ENCODE measurements at regions not wholly inside any gene's neighbourhood (a gene's known extent, or its start where the extent isn't known, plus 50 kb on each side); places are given as distances from the start of the nearest gene placed in this dataset.

DNA sequence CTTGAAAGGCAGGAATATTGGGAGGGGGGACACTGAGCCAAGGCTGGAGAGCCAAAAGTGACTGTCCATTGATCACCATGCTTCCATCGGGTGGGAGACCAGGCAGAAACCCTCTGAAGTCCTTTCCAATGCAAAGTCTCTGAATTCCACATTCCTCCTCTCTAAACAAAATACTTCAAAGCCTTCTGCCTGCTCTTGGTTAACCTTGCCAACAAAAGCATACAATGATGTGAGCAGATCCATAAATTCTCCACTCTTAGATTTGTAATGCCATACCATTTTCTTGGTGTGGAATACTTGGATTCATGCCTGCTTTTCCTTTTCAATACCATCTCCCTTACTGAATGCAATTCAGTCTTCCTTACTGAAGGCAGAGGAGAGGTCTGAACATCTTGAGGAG lies 74.1 kb upstream of the FAM9B start:
- FAIRE-seq (no peak), ATAC-seq (no peak), DNase-seq (no peak)
- 27 to 43% methylated on average over 1 of the region's 1 CpG for WGBS, 2 donors
- H3K27ac ChIP-seq: no peak overlapping the region
- H3K27me3 ChIP-seq: no peaks in the 10 kb centered on the region
- TF ChIP-seq CTCF (IDR thresholded peaks at IDR 0.05): no peak
- H3K4me1 ChIP-seq: no peaks in the 10 kb centered on the region
- intact Hi-C loops (cut with DNase I): no loop called here
- no peaks in the 10 kb centered on the region for H3K9me3 ChIP-seq
- H3K4me3 ChIP-seq: no peak overlapping the region
- no peaks in the 10 kb centered on the region for H3K36me3 ChIP-seq

GRCh38 chrX:9110808-9111207 lies 76.9 kb upstream of the FAM9B start:
- Histone ChIP-seq H3K36me3 (no peaks in the 10 kb centered on the region), H3K27me3 (no peaks in the 10 kb centered on the region), H3K4me3 (no peak overlapping the region), H3K27ac (no peak overlapping the region), H3K4me1 (no peaks in the 10 kb centered on the region), H3K9me3 (no peaks in the 10 kb centered on the region)
- ATAC-seq (no peak), FAIRE-seq (no peak), DNase-seq (no peak)
- WGBS, 2 donors: 59 to 63% methylated on average over 5 of the region's 5 CpGs
- no peak for TF ChIP-seq CTCF (IDR thresholded peaks at IDR 0.05)
- intact Hi-C loops (cut with DNase I): no loop called here

DNA sequence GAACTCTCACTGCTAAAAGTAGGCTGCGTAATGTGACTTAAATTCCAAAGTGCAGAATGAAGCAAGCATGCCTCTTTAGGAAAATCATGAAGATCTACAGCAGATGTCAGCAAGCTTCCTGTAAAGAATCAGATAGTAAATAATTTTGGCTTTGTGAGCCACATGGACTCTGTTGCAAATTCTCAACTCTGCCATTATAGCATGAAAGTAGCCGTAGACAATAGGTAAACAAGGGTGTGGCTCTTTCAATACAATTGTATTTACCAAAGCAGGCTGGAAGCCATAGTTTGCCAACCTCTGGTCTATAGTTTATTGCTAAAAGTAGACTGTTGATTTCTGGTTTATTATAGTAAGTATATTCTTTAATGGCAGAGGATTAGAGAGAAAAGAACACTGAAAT lies 80.3 kb upstream of the FAM9B start:
- TF ChIP-seq CTCF (IDR thresholded peaks at IDR 0.05): no peak
- no peaks in the 10 kb centered on the region for H3K27me3 ChIP-seq
- H3K27ac ChIP-seq: no peak overlapping the region
- FAIRE-seq: no peak
- intact Hi-C loops (cut with DNase I): no loop called here
- no peak overlapping the region for H3K4me3 ChIP-seq
- H3K9me3 ChIP-seq: no peaks in the 10 kb centered on the region
- no peak for DNase-seq
- WGBS, 2 donors: 56 to 76% methylated on average over 2 of the region's 2 CpGs
- H3K36me3 ChIP-seq: no peaks in the 10 kb centered on the region
- H3K4me1 ChIP-seq: no peaks in the 10 kb centered on the region
- ATAC-seq: no peak

GRCh38 chrX:9117851-9118250 lies 83.9 kb upstream of the FAM9B start:
- intact Hi-C loops (cut with DNase I): no loop called here
- 63 to 81% methylated on average over 1 of the region's 1 CpG for WGBS, 2 donors
- FAIRE-seq: no peak
- DNase-seq: no peak
- Histone ChIP-seq H3K27ac (no peak overlapping the region), H3K4me1 (no peaks in the 10 kb centered on the region), H3K27me3 (no peaks in the 10 kb centered on the region), H3K9me3 (no peaks in the 10 kb centered on the region), H3K36me3 (no peaks in the 10 kb centered on the region), H3K4me3 (no peak overlapping the region)
- no peak for TF ChIP-seq CTCF (IDR thresholded peaks at IDR 0.05)
- ATAC-seq: no peak

- no peaks in the 10 kb centered on the region for H3K36me3 ChIP-seq
- peaks cover 0 to under 1% (median 0%) of the 10 kb centered on the region in 4 donors for H3K27me3 ChIP-seq
- intact Hi-C loops (cut with DNase I): no loop called here
- no peak overlapping the region for H3K27ac ChIP-seq
- no peak for ATAC-seq
- DNase-seq: no peak
- no peaks in the 10 kb centered on the region for H3K4me1 ChIP-seq
- no peak for TF ChIP-seq CTCF (IDR thresholded peaks at IDR 0.05)
- no peaks in the 10 kb centered on the region for H3K9me3 ChIP-seq
- WGBS, 2 donors: 69 to 74% methylated on average over 6 of the region's 6 CpGs
- H3K4me3 ChIP-seq: no peak overlapping the region
- FAIRE-seq: no peak
These were observed 88.8 kb upstream of the FAM9B start for GRCh38 chrX:9122519-9123245.
